ENCODE measurements at regions not wholly inside any gene's neighbourhood (a gene's known extent, or its start where the extent isn't known, plus 50 kb on each side); places are given as distances from the start of the nearest gene placed in this dataset.

GRCh38 chr6:22006795-22007194 lies 290.0 kb downstream of the PRL start:
- ChIA-PET POLR2A (no interaction called here), CTCF (no interaction called here)
- H3K4me1 ChIP-seq = peaks cover 4% of the 10 kb centered on the region; the same call in 2 of the 3 replicates
- H3K4me3 ChIP-seq = no peak overlapping the region
- no peak for TF ChIP-seq JUNB (IDR thresholded peaks at IDR 0.05)
- TF ChIP-seq ESRRA (IDR thresholded peaks at IDR 0.05; ENCODE audit: borderline replicate concordance, low read length) = no peak
- no peak for TF ChIP-seq FOSB (CRISPR knock-in tag; IDR thresholded peaks at IDR 0.05)
- TF ChIP-seq BHLHE40 (IDR thresholded peaks at IDR 0.05; ENCODE audit: low read depth, low read length) = no peak
- TF ChIP-seq FOSL2 (IDR thresholded peaks at IDR 0.05) = no peak
- no peak for TF ChIP-seq FOSL2 (CRISPR knock-in tag; IDR thresholded peaks at IDR 0.05)
- TF ChIP-seq HMGXB4 (CRISPR knock-in tag; IDR thresholded peaks at IDR 0.05; ENCODE audit: borderline replicate concordance) = no peak
- TF ChIP-seq HOXA7 (CRISPR knock-in tag; IDR thresholded peaks at IDR 0.05) = no peak
- no peak for TF ChIP-seq TFCP2L1 (CRISPR knock-in tag; IDR thresholded peaks at IDR 0.05)
- no peak for TF ChIP-seq BCL3 (IDR thresholded peaks at IDR 0.05)
- FAIRE-seq (no peak), ATAC-seq (no peak), DNase-seq (ENCODE audit: low read depth in 1 of 2, low spot score in 1 of 2) (no peak)
- no peaks in the 10 kb centered on the region for H3K9me3 ChIP-seq
- no peak overlapping the region for H3K4me2 ChIP-seq
- H3K27ac ChIP-seq = no peak overlapping the region
- 85% methylated on average over 3 of the region's 3 CpGs for WGBS (ENCODE audit: missing lambda C conversion rate)

- ATAC-seq (no peak), FAIRE-seq (no peak), DNase-seq (ENCODE audit: low read depth in 1 of 2, low spot score in 1 of 2) (no peak)
- WGBS (ENCODE audit: missing lambda C conversion rate) = 62% methylated on average over 3 of the region's 3 CpGs
- TF ChIP-seq SREBF2 (IDR thresholded peaks at IDR 0.05) = no peak
- no peak for TF ChIP-seq MAFK (IDR thresholded peaks at IDR 0.05; ENCODE audit: partially characterized antibody)
- no peak for TF ChIP-seq EHMT2 (IDR thresholded peaks at IDR 0.05; ENCODE audit: low read depth)
- TF ChIP-seq CBX8 (IDR thresholded peaks at IDR 0.05) = no peak
- no peak for TF ChIP-seq SMC3 (IDR thresholded peaks at IDR 0.05)
- POLR2A ChIA-PET = no interaction called here
- Histone ChIP-seq H3K4me3 (no peak overlapping the region), H3K27ac (0 out of 6 replicates have a peak overlapping the region, but pooled peaks of 1 of the 2 experiments have one; percentile 29), H3K4me2 (0 out of 3 replicates have a peak overlapping the region, but pooled peaks have one; percentile 10), H3K4me1 (peaks cover 4% of the 10 kb centered on the region; the same call in 2 of the 3 replicates), H3K9me3 (no peaks in the 10 kb centered on the region)
- CTCF ChIA-PET = no interaction called here
Observed at GRCh38 chr6:22007469-22007868, 289.4 kb downstream of the PRL start.

- WGBS (ENCODE audit: missing lambda C conversion rate) = 68% methylated on average over 3 of the region's 3 CpGs
- Histone ChIP-seq H3K4me3 (no peak overlapping the region), H3K9me3 (no peaks in the 10 kb centered on the region), H3K27ac (no peak overlapping the region), H3K4me1 (peaks cover 4% of the 10 kb centered on the region; the same call in 2 of the 3 replicates), H3K4me2 (no peak overlapping the region)
- FAIRE-seq (no peak), ATAC-seq (no peak), DNase-seq (ENCODE audit: low read depth in 1 of 2, low spot score in 1 of 2) (peak in 1 of 2 experiments; percentile 14)
- POLR2A ChIA-PET = no interaction called here
- CTCF ChIA-PET = no interaction called here
- TF ChIP-seq MAFK (IDR thresholded peaks at IDR 0.05; ENCODE audit: partially characterized antibody) (no peak), PHF8 (IDR thresholded peaks at IDR 0.05; ENCODE audit: borderline replicate concordance, low read depth) (no peak), FOSL2 (IDR thresholded peaks at IDR 0.05) (no peak), FOSL2 (CRISPR knock-in tag; IDR thresholded peaks at IDR 0.05) (no peak), JUNB (IDR thresholded peaks at IDR 0.05) (no peak), ATOH8 (CRISPR knock-in tag; IDR thresholded peaks at IDR 0.05; ENCODE audit: low read depth) (no peak), PBX3 (IDR thresholded peaks at IDR 0.05) (no peak), MAZ (IDR thresholded peaks at IDR 0.05; ENCODE audit: borderline replicate concordance, low read depth, low read length) (no peak), POLR2A (IDR thresholded peaks at IDR 0.05; ENCODE audit: low read length) (no peak), FOXS1 (CRISPR knock-in tag; IDR thresholded peaks at IDR 0.05) (no peak), RARB (CRISPR knock-in tag; IDR thresholded peaks at IDR 0.05) (no peak), SMC3 (IDR thresholded peaks at IDR 0.05) (no peak), ESRRA (IDR thresholded peaks at IDR 0.05; ENCODE audit: borderline replicate concordance, low read length) (no peak)
Observed at GRCh38 chr6:22008248-22008836, 288.5 kb downstream of the PRL start.

All from A549 (cell line).